Small intestine (tissue), 7 donors: ENCODE measurements at regions not wholly inside any gene's neighbourhood (a gene's known extent, or its start where the extent isn't known, plus 50 kb on each side); places are given as distances from the start of the nearest gene placed in this dataset.

Source experiments
- DNase-seq, 2 donors: peaks; one replicate each; pipeline versions ENCODE4 v3.0.0 to v3.0.0-alpha.2; 2013
- FAIRE-seq: peaks from 2 replicates; lab custom pipeline; 2012; peaks lifted over from hg19 to GRCh38; lab: Jason Lieb, UNC
- H3K27ac ChIP-seq, 3 donors: one replicate each; pipeline ENCODE4 v1.5.1; 2013; ENCODE audit warnings: low read length in 2 of 3, mild to moderate bottlenecking in 2 of 3, control low read depth in 1 of 3, inconsistent platforms in 1 of 3, low read depth in 1 of 3, moderate library complexity in 1 of 3
- H3K27me3 ChIP-seq, 3 donors: one replicate each; pipeline ENCODE4 v1.6.1; 2013; ENCODE audit warnings: low read length in 3 of 3, inconsistent platforms in 1 of 3; ENCODE audit not compliant: control insufficient read depth in 3 of 3, insufficient read depth in 3 of 3
- H3K36me3 ChIP-seq, 3 donors: one replicate each; pipeline ENCODE4 v1.6.1; 2013; ENCODE audit warnings: low read length in 3 of 3, inconsistent platforms in 1 of 3, low read depth in 1 of 3, mild to moderate bottlenecking in 1 of 3, moderate library complexity in 1 of 3; ENCODE audit not compliant: control insufficient read depth in 3 of 3, insufficient read depth in 2 of 3
- H3K4me1 ChIP-seq, 3 donors: one replicate each; pipeline ENCODE4 v1.6.1; 2013; ENCODE audit warnings: low read length in 2 of 3, inconsistent platforms in 1 of 3, low read depth in 1 of 3, mild to moderate bottlenecking in 1 of 3, moderate library complexity in 1 of 3; ENCODE audit not compliant: control insufficient read depth in 3 of 3, insufficient read depth in 2 of 3
- H3K4me3 ChIP-seq, 3 donors: one replicate each; pipeline ENCODE4 v1.5.1; 2013; ENCODE audit warnings: low read length in 3 of 3, control low read depth in 1 of 3, inconsistent platforms in 1 of 3, low read depth in 1 of 3, mild to moderate bottlenecking in 1 of 3, moderate library complexity in 1 of 3
- H3K9me3 ChIP-seq, 2 donors: one replicate each; pipeline ENCODE4 v1.6.1; 2013; ENCODE audit warnings: low read depth in 1 of 2, low read length in 1 of 2; ENCODE audit not compliant: control insufficient read depth in 2 of 2, insufficient read depth in 1 of 2
- WGBS, 3 donors: extraction: QIAGEN DNeasy Blood & Tissue Kit; methylation state at CpG; one replicate each; pipeline ENCODE4 v1.1.7; 2013; 5-methylcytosine and 5-hydroxymethylcytosine counted together
- donor health status: healthy with polysubstance abuse.
- donor health status: control.
- donor health status: control.
- donor health status: Bipolar disorder and iron deficiency.
- donor health status: healthy.

DNA sequence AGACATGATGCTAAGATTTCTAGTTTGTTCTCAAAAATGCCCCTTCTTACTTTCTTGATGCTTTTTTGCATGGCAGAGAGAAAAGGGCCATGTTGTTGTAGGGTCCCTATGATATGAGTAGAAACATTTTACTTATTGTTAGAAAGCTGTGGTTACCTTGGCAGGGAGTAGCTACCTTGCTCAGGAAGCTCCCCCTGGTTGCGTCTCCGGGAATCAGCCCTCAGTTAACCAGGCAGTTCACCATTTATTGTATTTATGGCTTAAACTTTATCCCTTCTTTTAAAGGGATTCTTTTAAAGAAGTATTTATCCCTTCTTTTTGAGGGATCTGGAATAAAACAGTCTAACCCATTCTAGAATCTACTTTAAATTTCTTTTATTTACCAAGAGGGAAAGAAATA lies 113.9 kb upstream of the PROKR2 start:
- Histone ChIP-seq H3K4me1 (no peaks in the 10 kb centered on the region), H3K9me3 (no peaks in the 10 kb centered on the region), H3K36me3 (no peaks in the 10 kb centered on the region), H3K27me3 (no peaks in the 10 kb centered on the region), H3K27ac (no peak overlapping the region), H3K4me3 (no peak overlapping the region)
- no peak for FAIRE-seq
- WGBS, 3 donors, result 23 to 43% (median 38%) methylated on average over 2 of the region's 2 CpGs
- no peak for DNase-seq

DNA sequence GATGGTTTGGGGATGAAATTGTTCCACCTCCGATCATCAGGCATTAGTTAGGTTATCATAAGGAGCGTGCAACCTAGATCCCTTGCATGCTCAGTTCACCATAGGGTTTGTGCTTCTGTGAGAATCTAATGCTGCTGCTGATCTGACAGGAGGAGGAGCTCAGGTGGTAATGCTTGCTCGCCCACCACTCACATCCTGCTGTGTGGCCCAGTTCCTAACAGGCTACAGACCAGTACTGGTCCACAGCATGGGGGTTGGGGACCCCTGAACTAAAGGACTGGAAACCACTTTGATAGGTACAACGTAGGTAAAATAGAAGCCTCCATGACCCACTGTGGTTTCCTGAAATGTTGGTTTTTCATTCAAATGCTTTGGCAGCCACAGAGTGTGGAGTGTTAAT lies 109.3 kb upstream of the PROKR2 start:
- no peaks in the 10 kb centered on the region for H3K36me3 ChIP-seq
- H3K27me3 ChIP-seq, result no peaks in the 10 kb centered on the region
- H3K4me3 ChIP-seq, result no peak overlapping the region
- H3K9me3 ChIP-seq, result peaks cover 0 to 3% of the 10 kb centered on the region in 2 donors
- no peak for DNase-seq
- H3K4me1 ChIP-seq, result no peaks in the 10 kb centered on the region
- WGBS, 3 donors, result 77 to 79% (median 78%) methylated on average over 4 of the region's 4 CpGs
- no peak for FAIRE-seq
- no peak overlapping the region for H3K27ac ChIP-seq

DNA sequence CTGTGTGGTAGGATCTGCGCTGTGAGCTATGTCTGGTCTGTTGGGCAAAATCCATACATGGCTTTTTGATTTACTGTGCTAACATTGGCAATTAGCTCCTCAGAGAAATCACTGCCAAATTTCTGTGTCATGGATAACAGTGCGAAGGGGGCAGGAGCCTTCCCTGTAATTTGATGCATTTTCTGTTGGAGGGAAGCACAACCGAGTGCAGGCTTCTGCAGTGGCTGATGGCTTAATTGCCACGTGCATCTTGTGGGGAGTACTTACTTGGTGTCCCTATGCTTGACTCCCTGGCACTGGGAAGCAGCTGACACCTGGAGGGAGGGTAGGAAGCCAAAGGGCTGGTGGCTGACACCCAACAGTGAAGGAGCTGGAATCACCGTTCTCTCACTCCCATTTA lies 99.3 kb upstream of the PROKR2 start:
- Histone ChIP-seq H3K27ac (no peak overlapping the region), H3K36me3 (no peaks in the 10 kb centered on the region), H3K27me3 (no peaks in the 10 kb centered on the region), H3K4me1 (no peaks in the 10 kb centered on the region), H3K9me3 (no peaks in the 10 kb centered on the region), H3K4me3 (no peak overlapping the region)
- FAIRE-seq (no peak), DNase-seq (no peak)
- WGBS, 3 donors, result 60 to 66% (median 62%) methylated on average over 5 of the region's 5 CpGs

DNA sequence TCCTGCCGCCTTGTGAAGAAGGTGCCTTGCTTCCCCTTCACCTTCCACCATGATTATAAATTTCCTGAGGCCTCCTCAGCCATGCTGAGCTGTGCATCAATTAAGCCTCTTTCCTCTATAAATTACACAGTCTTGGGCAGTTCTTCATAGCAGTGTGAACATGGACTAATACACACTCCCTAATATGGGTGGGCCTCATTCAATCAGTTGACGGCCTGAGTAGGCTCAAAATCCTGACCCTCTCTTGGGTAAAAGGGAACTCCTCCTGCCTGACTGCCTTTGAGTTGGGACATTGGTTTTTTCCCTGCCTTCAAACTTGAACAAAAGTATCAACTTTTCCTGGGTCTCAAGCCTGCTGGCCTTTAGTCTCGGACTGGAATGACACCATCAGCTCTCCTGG lies 96.6 kb upstream of the PROKR2 start:
- FAIRE-seq, result no peak
- no peak overlapping the region for H3K27ac ChIP-seq
- no peaks in the 10 kb centered on the region for H3K36me3 ChIP-seq
- no peaks in the 10 kb centered on the region for H3K9me3 ChIP-seq
- H3K27me3 ChIP-seq, result no peaks in the 10 kb centered on the region
- no peak for DNase-seq
- no peaks in the 10 kb centered on the region for H3K4me1 ChIP-seq
- no peak overlapping the region for H3K4me3 ChIP-seq
- WGBS, 3 donors, result 86 to 95% (median 94%) methylated on average over 3 of the region's 3 CpGs

DNA sequence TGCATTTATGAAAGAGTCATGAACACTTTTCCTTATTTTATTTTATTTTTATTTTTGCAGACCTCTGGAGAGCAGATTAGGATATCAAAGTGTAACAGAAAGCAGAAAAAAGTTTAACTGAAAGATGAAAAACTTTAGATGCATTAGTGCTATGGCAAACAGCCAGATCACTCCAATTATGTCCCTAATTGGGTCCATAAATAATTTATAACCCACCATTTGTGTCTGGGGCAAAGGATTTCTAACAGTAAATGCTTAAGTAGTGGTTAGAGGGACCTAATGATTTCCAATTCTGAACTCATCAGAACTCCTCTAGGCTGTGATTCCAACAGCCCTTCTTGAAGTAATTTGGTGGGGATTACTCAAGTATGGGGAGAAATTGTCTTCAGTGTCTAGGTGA lies 93.7 kb upstream of the PROKR2 start:
- no peak for FAIRE-seq
- H3K27me3 ChIP-seq, result no peaks in the 10 kb centered on the region

GRCh38 chr20:5402903-5403531 lies 86.3 kb upstream of the PROKR2 start:
- no peaks in the 10 kb centered on the region for H3K36me3 ChIP-seq
- H3K27ac ChIP-seq, result no peak overlapping the region
- FAIRE-seq (no peak), DNase-seq (peak; percentile 24 to 48)
- H3K9me3 ChIP-seq, result no peaks in the 10 kb centered on the region
- H3K4me1 ChIP-seq, result no peaks in the 10 kb centered on the region
- no peak overlapping the region for H3K4me3 ChIP-seq
- no peaks in the 10 kb centered on the region for H3K27me3 ChIP-seq
- WGBS, 3 donors, result 16 to 20% (median 18%) methylated on average over 3 of the region's 3 CpGs

More for the DNA sequence above, 93.7 kb upstream of the PROKR2 start:
- H3K9me3 ChIP-seq, result no peaks in the 10 kb centered on the region
- DNase-seq, result no peak
- H3K4me3 ChIP-seq, result no peak overlapping the region
- H3K4me1 ChIP-seq, result no peaks in the 10 kb centered on the region
- H3K27ac ChIP-seq, result no peak overlapping the region
- H3K36me3 ChIP-seq, result no peaks in the 10 kb centered on the region

- WGBS, 3 donors, result 64 to 71% (median 68%) methylated on average over 2 of the region's 2 CpGs
- FAIRE-seq, result no peak
Observed at GRCh38 chr20:5401277-5401875, 84.6 kb upstream of the PROKR2 start.

GRCh38 chr20:5400164-5400762 lies 83.5 kb upstream of the PROKR2 start:
- Histone ChIP-seq H3K4me1 (no peaks in the 10 kb centered on the region), H3K27ac (no peak overlapping the region), H3K4me3 (no peak overlapping the region), H3K9me3 (no peaks in the 10 kb centered on the region), H3K27me3 (no peaks in the 10 kb centered on the region), H3K36me3 (no peaks in the 10 kb centered on the region)
- 29 to 44% (median 32%) methylated on average over 1 of the region's 1 CpG for WGBS, 3 donors
- no peak for FAIRE-seq
- DNase-seq, result peak; percentile 4 to 23

More at GRCh38 chr20:5401277-5401875, 84.6 kb upstream of the PROKR2 start:
- Histone ChIP-seq H3K4me3 (no peak overlapping the region), H3K9me3 (no peaks in the 10 kb centered on the region), H3K36me3 (no peaks in the 10 kb centered on the region), H3K4me1 (no peaks in the 10 kb centered on the region), H3K27ac (no peak overlapping the region), H3K27me3 (no peaks in the 10 kb centered on the region)
- DNase-seq, result no peak
